H1 (cell line): ENCODE measurements at regions not wholly inside any gene's neighbourhood (a gene's known extent, or its start where the extent isn't known, plus 50 kb on each side); places are given as distances from the start of the nearest gene placed in this dataset.

ENCODE experiments used
- BCL11A ChIP-seq, 2 experiments: IDR thresholded peaks; one replicate each; pipeline ENCODE4 v1.6.1; 2011; ENCODE audit warnings: low read depth in 2 of 2, low read length in 2 of 2, mild to moderate bottlenecking in 2 of 2
- CREB1 ChIP-seq: IDR thresholded peaks from 2 replicates; pipeline ENCODE4 v1.6.1; 2012; ENCODE audit warnings: inconsistent platforms
- GTF2F1 ChIP-seq: IDR thresholded peaks from 2 replicates; pipeline ENCODE4 v1.6.1; 2012; ENCODE audit warnings: low read depth, low read length, improper control_type of control experiment, borderline replicate concordance
- MAFK ChIP-seq: IDR thresholded peaks from 2 replicates; pipeline ENCODE4 v1.6.1; 2012; ENCODE audit warnings: low read depth, mild to moderate bottlenecking, improper control_type of control experiment, low read length
- PHF8 ChIP-seq: fragments of 200-600 bp; sonication (generic); conservative IDR thresholded peaks from 2 replicates; pipeline ENCODE4 v1.7.1; 2012; ENCODE audit warnings: low read depth, mild to moderate bottlenecking, inconsistent platforms, low read length, moderate library complexity
- RFX5 ChIP-seq: IDR thresholded peaks from 2 replicates; pipeline ENCODE4 v1.6.1; 2011; ENCODE audit warnings: low read depth, low read length, improper control_type of control experiment, borderline replicate concordance
- TAF1 ChIP-seq: IDR thresholded peaks from 2 replicates; pipeline ENCODE4 v1.6.1; 2011; ENCODE audit warnings: mild to moderate bottlenecking, low read depth, low read length
- TF ChIP-seq, protein P1 (sequence below): IDR thresholded peaks from 2 replicates; pipeline ENCODE4 v1.6.1; 2012; ENCODE audit warnings: inconsistent platforms

DNA sequence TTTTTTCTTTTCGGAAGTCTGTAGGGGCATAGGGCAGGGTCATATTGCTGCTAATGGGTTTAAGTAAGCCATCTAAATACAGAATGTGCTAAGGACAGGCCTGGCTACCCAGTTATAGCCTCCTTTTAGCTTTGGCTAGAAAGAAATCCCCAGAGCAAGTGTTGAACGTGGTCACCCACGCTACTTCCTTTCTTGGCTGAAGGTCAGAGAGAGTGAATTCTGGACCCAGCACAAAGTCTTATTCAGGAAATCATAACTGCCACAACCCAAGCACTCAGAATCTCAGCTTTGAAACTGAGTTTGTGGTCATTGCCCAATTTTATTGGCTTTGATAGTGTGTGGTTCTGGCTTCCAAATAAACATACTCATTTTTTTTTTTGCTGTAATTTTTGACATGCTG, 542.1 kb upstream of the ATP2B1 start (continued):
- TF ChIP-seq BCL11A (IDR thresholded peaks at IDR 0.05; ENCODE audit: low read depth in 2 of 2, low read length in 2 of 2) (no peak), TAF1 (no peak), PHF8 (no peak), CREB1 (no peak), GTF2F1 (no peak), RFX5 (no peak), MAFK (no peak)
- TF ChIP-seq, protein P1, sequence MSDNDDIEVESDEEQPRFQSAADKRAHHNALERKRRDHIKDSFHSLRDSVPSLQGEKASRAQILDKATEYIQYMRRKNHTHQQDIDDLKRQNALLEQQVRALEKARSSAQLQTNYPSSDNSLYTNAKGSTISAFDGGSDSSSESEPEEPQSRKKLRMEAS, result no peak
